ENCODE measurements at regions not wholly inside any gene's neighbourhood (a gene's known extent, or its start where the extent isn't known, plus 50 kb on each side); places are given as distances from the start of the nearest gene placed in this dataset.

DNA sequence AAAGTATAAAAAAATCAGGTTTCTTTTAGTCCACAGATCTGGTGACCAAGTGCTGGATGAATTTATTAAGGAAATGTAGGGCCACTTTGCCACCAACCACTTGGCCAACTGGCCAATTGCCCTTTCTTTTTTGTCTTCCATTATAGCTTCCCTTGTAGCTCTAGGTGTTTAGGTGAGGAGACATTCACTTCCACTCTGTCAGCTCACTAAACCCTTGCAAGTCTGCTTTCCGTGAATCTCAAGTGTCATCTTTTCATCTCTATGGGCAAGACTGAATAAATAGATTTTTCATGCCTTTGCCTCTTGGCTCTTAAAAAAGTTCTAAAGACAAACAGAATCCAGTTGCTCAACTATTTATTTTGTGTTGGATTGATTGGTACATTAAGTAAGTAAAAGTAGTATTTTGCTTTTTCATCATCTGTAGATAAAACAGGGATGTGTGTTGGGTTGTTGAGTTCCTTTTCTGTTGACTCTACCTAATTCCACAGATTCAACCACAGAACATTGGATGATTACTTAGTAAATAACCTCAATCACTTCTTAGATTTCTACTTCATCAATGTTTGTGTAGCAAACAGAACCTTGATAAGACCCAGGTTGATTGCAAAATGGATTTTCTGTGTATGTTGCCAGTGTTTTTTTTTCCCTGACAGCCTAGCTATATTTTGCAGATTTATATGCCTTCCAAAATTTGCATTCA, 68.1 kb upstream of the GRXCR1 start:
- no peaks in the 10 kb centered on the region for H3K4me1 Mint-ChIP-seq

DNA sequence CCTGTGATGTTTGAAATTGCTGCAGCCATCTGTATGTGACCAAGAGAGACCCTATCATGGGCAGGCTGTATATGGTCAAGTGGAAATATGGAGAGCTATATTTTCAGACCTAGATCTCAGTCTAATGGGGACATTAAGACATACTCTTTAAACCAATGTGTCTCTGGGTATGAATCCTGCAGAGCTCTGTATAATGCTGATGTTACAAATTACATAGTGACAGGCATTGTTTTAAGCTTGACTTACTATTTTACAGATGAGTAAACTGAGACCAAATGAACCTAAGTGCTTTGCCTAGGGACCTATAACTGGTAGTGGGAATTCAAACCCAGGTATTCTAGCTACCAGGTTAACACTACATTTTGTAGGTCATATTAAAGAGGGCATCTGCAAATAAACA, 71.3 kb upstream of the GRXCR1 start:
- ChIA-PET POLR2A (no interaction called here), CTCF (no interaction called here)
- Mint-ChIP-seq H3K9me3 (no peaks in the 10 kb centered on the region), H3K27me3 (ENCODE audit: low read depth) (no peaks in the 10 kb centered on the region), H3K4me3 (no peak overlapping the region), H3K4me1 (no peaks in the 10 kb centered on the region), H3K36me3 (no peaks in the 10 kb centered on the region), H3K27ac (no peak overlapping the region)
- DNase-seq (ENCODE audit: low spot score) (no peak), ATAC-seq (no peak)
- TF ChIP-seq, protein P1, sequence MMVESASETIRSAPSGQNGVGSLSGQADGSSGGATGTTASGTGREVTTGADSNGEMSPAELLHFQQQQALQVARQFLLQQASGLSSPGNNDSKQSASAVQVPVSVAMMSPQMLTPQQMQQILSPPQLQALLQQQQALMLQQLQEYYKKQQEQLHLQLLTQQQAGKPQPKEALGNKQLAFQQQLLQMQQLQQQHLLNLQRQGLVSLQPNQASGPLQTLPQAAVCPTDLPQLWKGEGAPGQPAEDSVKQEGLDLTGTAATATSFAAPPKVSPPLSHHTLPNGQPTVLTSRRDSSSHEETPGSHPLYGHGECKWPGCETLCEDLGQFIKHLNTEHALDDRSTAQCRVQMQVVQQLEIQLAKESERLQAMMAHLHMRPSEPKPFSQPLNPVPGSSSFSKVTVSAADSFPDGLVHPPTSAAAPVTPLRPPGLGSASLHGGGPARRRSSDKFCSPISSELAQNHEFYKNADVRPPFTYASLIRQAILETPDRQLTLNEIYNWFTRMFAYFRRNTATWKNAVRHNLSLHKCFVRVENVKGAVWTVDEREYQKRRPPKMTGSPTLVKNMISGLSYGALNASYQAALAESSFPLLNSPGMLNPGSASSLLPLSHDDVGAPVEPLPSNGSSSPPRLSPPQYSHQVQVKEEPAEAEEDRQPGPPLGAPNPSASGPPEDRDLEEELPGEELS (CRISPR knock-in tag; IDR thresholded peaks at IDR 0.05), result no peak
- no peak for TF ChIP-seq TEAD1 (CRISPR knock-in tag; IDR thresholded peaks at IDR 0.05)
- no peak for TF ChIP-seq EMX1 (CRISPR knock-in tag; IDR thresholded peaks at IDR 0.05)
- no peak for TF ChIP-seq RORB (CRISPR knock-in tag; IDR thresholded peaks at IDR 0.05)
- TF ChIP-seq, protein P2, sequence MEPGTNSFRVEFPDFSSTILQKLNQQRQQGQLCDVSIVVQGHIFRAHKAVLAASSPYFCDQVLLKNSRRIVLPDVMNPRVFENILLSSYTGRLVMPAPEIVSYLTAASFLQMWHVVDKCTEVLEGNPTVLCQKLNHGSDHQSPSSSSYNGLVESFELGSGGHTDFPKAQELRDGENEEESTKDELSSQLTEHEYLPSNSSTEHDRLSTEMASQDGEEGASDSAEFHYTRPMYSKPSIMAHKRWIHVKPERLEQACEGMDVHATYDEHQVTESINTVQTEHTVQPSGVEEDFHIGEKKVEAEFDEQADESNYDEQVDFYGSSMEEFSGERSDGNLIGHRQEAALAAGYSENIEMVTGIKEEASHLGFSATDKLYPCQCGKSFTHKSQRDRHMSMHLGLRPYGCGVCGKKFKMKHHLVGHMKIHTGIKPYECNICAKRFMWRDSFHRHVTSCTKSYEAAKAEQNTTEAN (CRISPR knock-in tag; IDR thresholded peaks at IDR 0.05), result no peak
- TF ChIP-seq MXD4 (CRISPR knock-in tag; IDR thresholded peaks at IDR 0.05; ENCODE audit: borderline replicate concordance), result no peak
- TF ChIP-seq, protein P3, sequence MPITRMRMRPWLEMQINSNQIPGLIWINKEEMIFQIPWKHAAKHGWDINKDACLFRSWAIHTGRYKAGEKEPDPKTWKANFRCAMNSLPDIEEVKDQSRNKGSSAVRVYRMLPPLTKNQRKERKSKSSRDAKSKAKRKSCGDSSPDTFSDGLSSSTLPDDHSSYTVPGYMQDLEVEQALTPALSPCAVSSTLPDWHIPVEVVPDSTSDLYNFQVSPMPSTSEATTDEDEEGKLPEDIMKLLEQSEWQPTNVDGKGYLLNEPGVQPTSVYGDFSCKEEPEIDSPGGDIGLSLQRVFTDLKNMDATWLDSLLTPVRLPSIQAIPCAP (CRISPR knock-in tag; IDR thresholded peaks at IDR 0.05), result no peak
- TF ChIP-seq, protein P4, sequence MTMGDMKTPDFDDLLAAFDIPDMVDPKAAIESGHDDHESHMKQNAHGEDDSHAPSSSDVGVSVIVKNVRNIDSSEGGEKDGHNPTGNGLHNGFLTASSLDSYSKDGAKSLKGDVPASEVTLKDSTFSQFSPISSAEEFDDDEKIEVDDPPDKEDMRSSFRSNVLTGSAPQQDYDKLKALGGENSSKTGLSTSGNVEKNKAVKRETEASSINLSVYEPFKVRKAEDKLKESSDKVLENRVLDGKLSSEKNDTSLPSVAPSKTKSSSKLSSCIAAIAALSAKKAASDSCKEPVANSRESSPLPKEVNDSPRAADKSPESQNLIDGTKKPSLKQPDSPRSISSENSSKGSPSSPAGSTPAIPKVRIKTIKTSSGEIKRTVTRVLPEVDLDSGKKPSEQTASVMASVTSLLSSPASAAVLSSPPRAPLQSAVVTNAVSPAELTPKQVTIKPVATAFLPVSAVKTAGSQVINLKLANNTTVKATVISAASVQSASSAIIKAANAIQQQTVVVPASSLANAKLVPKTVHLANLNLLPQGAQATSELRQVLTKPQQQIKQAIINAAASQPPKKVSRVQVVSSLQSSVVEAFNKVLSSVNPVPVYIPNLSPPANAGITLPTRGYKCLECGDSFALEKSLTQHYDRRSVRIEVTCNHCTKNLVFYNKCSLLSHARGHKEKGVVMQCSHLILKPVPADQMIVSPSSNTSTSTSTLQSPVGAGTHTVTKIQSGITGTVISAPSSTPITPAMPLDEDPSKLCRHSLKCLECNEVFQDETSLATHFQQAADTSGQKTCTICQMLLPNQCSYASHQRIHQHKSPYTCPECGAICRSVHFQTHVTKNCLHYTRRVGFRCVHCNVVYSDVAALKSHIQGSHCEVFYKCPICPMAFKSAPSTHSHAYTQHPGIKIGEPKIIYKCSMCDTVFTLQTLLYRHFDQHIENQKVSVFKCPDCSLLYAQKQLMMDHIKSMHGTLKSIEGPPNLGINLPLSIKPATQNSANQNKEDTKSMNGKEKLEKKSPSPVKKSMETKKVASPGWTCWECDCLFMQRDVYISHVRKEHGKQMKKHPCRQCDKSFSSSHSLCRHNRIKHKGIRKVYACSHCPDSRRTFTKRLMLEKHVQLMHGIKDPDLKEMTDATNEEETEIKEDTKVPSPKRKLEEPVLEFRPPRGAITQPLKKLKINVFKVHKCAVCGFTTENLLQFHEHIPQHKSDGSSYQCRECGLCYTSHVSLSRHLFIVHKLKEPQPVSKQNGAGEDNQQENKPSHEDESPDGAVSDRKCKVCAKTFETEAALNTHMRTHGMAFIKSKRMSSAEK (CRISPR knock-in tag; IDR thresholded peaks at IDR 0.05; ENCODE audit: borderline replicate concordance), result no peak
- TF ChIP-seq, protein P5, sequence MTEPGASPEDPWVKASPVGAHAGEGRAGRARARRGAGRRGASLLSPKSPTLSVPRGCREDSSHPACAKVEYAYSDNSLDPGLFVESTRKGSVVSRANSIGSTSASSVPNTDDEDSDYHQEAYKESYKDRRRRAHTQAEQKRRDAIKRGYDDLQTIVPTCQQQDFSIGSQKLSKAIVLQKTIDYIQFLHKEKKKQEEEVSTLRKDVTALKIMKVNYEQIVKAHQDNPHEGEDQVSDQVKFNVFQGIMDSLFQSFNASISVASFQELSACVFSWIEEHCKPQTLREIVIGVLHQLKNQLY (CRISPR knock-in tag; IDR thresholded peaks at IDR 0.05), result no peak
- TF ChIP-seq SOX15 (CRISPR knock-in tag; IDR thresholded peaks at IDR 0.05), result no peak
- TF ChIP-seq ZNF423 (CRISPR knock-in tag; IDR thresholded peaks at IDR 0.05), result no peak
- no peak for TF ChIP-seq NFYB (CRISPR knock-in tag; conservative IDR thresholded peaks at IDR 0.05; ENCODE audit: low read depth)
- no peak for TF ChIP-seq RELA (CRISPR knock-in tag; IDR thresholded peaks at IDR 0.05; ENCODE audit: borderline replicate concordance)

More for the DNA sequence above, 68.1 kb upstream of the GRXCR1 start:
- H3K27me3 Mint-ChIP-seq (ENCODE audit: low read depth), result no peaks in the 10 kb centered on the region
- no peaks in the 10 kb centered on the region for H3K9me3 Mint-ChIP-seq
- DNase-seq (ENCODE audit: low spot score) (no peak), ATAC-seq (no peak)
- no peak for TF ChIP-seq MXD4 (CRISPR knock-in tag; IDR thresholded peaks at IDR 0.05; ENCODE audit: borderline replicate concordance)
- no peak for TF ChIP-seq ELF4 (CRISPR knock-in tag; IDR thresholded peaks at IDR 0.05; ENCODE audit: low read depth)
- TF ChIP-seq, protein P6, sequence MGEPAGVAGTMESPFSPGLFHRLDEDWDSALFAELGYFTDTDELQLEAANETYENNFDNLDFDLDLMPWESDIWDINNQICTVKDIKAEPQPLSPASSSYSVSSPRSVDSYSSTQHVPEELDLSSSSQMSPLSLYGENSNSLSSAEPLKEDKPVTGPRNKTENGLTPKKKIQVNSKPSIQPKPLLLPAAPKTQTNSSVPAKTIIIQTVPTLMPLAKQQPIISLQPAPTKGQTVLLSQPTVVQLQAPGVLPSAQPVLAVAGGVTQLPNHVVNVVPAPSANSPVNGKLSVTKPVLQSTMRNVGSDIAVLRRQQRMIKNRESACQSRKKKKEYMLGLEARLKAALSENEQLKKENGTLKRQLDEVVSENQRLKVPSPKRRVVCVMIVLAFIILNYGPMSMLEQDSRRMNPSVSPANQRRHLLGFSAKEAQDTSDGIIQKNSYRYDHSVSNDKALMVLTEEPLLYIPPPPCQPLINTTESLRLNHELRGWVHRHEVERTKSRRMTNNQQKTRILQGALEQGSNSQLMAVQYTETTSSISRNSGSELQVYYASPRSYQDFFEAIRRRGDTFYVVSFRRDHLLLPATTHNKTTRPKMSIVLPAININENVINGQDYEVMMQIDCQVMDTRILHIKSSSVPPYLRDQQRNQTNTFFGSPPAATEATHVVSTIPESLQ (CRISPR knock-in tag; IDR thresholded peaks at IDR 0.05), result no peak
- TF ChIP-seq, protein P7, sequence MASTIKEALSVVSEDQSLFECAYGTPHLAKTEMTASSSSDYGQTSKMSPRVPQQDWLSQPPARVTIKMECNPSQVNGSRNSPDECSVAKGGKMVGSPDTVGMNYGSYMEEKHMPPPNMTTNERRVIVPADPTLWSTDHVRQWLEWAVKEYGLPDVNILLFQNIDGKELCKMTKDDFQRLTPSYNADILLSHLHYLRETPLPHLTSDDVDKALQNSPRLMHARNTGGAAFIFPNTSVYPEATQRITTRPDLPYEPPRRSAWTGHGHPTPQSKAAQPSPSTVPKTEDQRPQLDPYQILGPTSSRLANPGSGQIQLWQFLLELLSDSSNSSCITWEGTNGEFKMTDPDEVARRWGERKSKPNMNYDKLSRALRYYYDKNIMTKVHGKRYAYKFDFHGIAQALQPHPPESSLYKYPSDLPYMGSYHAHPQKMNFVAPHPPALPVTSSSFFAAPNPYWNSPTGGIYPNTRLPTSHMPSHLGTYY (CRISPR knock-in tag; IDR thresholded peaks at IDR 0.05), result no peak
- H3K27ac Mint-ChIP-seq, result no peak overlapping the region
- no peak overlapping the region for H3K4me3 Mint-ChIP-seq
- ChIA-PET POLR2A (no interaction called here), CTCF (no interaction called here)
- no peaks in the 10 kb centered on the region for H3K36me3 Mint-ChIP-seq

Measured in WTC11 (cell line).